ENCODE measurements at regions not wholly inside any gene's neighbourhood (a gene's known extent, or its start where the extent isn't known, plus 50 kb on each side); places are given as distances from the start of the nearest gene placed in this dataset.

DNA sequence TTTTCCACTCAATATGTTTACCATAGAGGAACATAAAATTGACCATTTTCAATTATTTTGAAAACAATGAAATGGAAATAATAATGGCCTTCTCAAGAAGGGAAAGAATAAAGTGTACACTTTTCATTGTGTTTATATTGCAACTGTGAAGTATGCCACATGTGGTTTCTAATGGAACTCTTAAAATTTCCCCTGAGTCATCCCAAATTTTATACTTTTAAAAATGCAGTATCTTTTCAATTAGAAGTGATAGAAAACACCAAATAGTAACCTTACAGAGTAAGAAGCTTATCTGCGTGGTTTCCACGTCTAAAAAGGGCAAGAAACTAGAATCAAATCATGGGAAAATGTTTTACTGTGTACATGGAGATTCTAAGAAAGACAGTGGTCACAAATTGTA, 70.0 kb downstream of the SCG2 start:
- no peak for TF ChIP-seq POLR2A (IDR thresholded peaks at IDR 0.05; ENCODE audit: control extremely low read depth in 1 of 2, low read depth in 2 of 2, low read length in 2 of 2)
- TF ChIP-seq KDM1A (IDR thresholded peaks at IDR 0.05; ENCODE audit: borderline replicate concordance, low read length) = no peak
- no peak for TF ChIP-seq SAP30 (IDR thresholded peaks at IDR 0.05; ENCODE audit: insufficient read depth, insufficient replicate concordance, low read length)
- TF ChIP-seq GTF2F1 (IDR thresholded peaks at IDR 0.05; ENCODE audit: borderline replicate concordance, low read depth, low read length) = no peak
- TF ChIP-seq, protein P1, sequence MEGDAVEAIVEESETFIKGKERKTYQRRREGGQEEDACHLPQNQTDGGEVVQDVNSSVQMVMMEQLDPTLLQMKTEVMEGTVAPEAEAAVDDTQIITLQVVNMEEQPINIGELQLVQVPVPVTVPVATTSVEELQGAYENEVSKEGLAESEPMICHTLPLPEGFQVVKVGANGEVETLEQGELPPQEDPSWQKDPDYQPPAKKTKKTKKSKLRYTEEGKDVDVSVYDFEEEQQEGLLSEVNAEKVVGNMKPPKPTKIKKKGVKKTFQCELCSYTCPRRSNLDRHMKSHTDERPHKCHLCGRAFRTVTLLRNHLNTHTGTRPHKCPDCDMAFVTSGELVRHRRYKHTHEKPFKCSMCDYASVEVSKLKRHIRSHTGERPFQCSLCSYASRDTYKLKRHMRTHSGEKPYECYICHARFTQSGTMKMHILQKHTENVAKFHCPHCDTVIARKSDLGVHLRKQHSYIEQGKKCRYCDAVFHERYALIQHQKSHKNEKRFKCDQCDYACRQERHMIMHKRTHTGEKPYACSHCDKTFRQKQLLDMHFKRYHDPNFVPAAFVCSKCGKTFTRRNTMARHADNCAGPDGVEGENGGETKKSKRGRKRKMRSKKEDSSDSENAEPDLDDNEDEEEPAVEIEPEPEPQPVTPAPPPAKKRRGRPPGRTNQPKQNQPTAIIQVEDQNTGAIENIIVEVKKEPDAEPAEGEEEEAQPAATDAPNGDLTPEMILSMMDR (IDR thresholded peaks at IDR 0.05; ENCODE audit: control extremely low read depth in 1 of 3, insufficient read depth in 1 of 3, low read depth in 1 of 3, low read length in 3 of 3) = no peak
- no peak for TF ChIP-seq ZNF274 (IDR thresholded peaks at IDR 0.05; ENCODE audit: borderline replicate concordance, extremely low read depth, low read length)
- no peak for TF ChIP-seq RFX5 (IDR thresholded peaks at IDR 0.05; ENCODE audit: borderline replicate concordance, low read depth, low read length)
- TF ChIP-seq, protein P2, sequence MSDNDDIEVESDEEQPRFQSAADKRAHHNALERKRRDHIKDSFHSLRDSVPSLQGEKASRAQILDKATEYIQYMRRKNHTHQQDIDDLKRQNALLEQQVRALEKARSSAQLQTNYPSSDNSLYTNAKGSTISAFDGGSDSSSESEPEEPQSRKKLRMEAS (IDR thresholded peaks at IDR 0.05) = no peak
- TF ChIP-seq POLR2AphosphoS5 (IDR thresholded peaks at IDR 0.05; ENCODE audit: low read depth, low read length) = no peak
- TF ChIP-seq SP1 (IDR thresholded peaks at IDR 0.05; ENCODE audit: low read depth, low read length) = no peak
- TF ChIP-seq EP300 (IDR thresholded peaks at IDR 0.05; ENCODE audit: borderline replicate concordance in 1 of 2, low read depth in 2 of 2, low read length in 2 of 2) = no peak
- TF ChIP-seq JUND (IDR thresholded peaks at IDR 0.05; ENCODE audit: low read length) = no peak
- TF ChIP-seq CHD2 (IDR thresholded peaks at IDR 0.05; ENCODE audit: low read length) = no peak

Data from H1 (cell line).